GM12878 (cell line): ENCODE measurements at regions not wholly inside any gene's neighbourhood (a gene's known extent, or its start where the extent isn't known, plus 50 kb on each side); places are given as distances from the start of the nearest gene placed in this dataset.

ENCODE experiments used
- ATAC-seq: fragments of 200-7000 bp; cut with Tn5 transposase; 3 replicates; pipeline ENCODE4 v1.9.1; 2020; ENCODE audit warnings: mild to moderate bottlenecking, moderate library complexity
- BruUV-seq: library from RNA; stranded (reverse); fragments of 400-500 nt; replicated peaks from 2 replicates; lab custom pipeline; 2021; lab: Mats Ljungman, UMichigan
- CTCF ChIA-PET: fragments of 300-600 bp; sonication (Branson Sonifier 250); formaldehyde crosslinking; extraction: SDS; loops from one replicate; lab custom pipeline; 2021; ENCODE audit warnings: inconsistent platforms; lab: Yijun Ruan, JAX
- POLR2A ChIA-PET: fragments of 350-600 bp; formaldehyde crosslinking; extraction: SDS; loops from one replicate; lab custom pipeline; 2021; ENCODE audit warnings: inconsistent platforms; lab: Charles Lee
- RAD21 ChIA-PET: fragments of 300-600 bp; sonication (Branson Sonifier 250); formaldehyde crosslinking; loops from one replicate; lab custom pipeline; 2023; ENCODE audit warnings: antibody characterized with exemption; ENCODE audit not compliant: unreplicated experiment; lab: Charles Lee
- SMC1A ChIA-PET: fragments of 300-600 bp; sonication (Branson Sonifier 250); formaldehyde crosslinking; loops from one replicate; lab custom pipeline; 2023; ENCODE audit not compliant: unreplicated experiment, uncharacterized antibody; lab: Charles Lee
- DNase-seq: peaks from one replicate; pipeline ENCODE4 v3.0.0-alpha.2; 2011; ENCODE audit warnings: low read depth, low spot score
- FAIRE-seq: peaks from 3 replicates; lab custom pipeline; 2011; peaks lifted over from hg19 to GRCh38; lab: Jason Lieb, UNC
- H2AFZ ChIP-seq: 2 replicates; pipeline ENCODE4 v1.6.0; 2011; ENCODE audit warnings: low read depth, low read length, control low read depth; ENCODE audit not compliant: control insufficient read depth
- H3K27ac ChIP-seq: 2 replicates; pipeline ENCODE4 v1.5.1; 2011; ENCODE audit warnings: control low read depth; ENCODE audit not compliant: control insufficient read depth, insufficient read depth
- H3K27me3 ChIP-seq, 2 experiments: replicated peaks in 1 of 2; 2 replicates each; pipeline versions ENCODE4 v1.6.0 to v1.6.1; 2011; ENCODE audit warnings: low read length in 1 of 2; ENCODE audit not compliant: control insufficient read depth in 2 of 2, insufficient read depth in 2 of 2
- H3K36me3 ChIP-seq, 2 experiments: 2 replicates each; pipeline ENCODE4 v1.5.1; 2011; ENCODE audit warnings: low read length in 1 of 2; ENCODE audit not compliant: control insufficient read depth in 2 of 2, insufficient read depth in 2 of 2
- H3K4me1 ChIP-seq: 2 replicates; pipeline ENCODE4 v1.6.1; 2011; ENCODE audit warnings: mild to moderate bottlenecking, low read length, moderate library complexity, mixed read lengths; ENCODE audit not compliant: control insufficient read depth, insufficient read depth
- H3K4me2 ChIP-seq: 2 replicates; pipeline ENCODE4 v1.6.0; 2011; ENCODE audit warnings: control low read depth; ENCODE audit not compliant: control insufficient read depth, insufficient read depth
- H3K4me3 ChIP-seq: fragments of 200-600 bp; sonication (generic); 2 replicates; pipeline ENCODE4 v1.5.1; 2016
- H3K79me2 ChIP-seq: 2 replicates; pipeline ENCODE4 v1.6.0; 2011; ENCODE audit warnings: low read length; ENCODE audit not compliant: control insufficient read depth, insufficient read depth
- H3K9ac ChIP-seq: 2 replicates; pipeline ENCODE4 v1.8.0; 2011; ENCODE audit warnings: low read length, control low read depth, mixed read lengths; ENCODE audit not compliant: control insufficient read depth, insufficient read depth
- H3K9me3 ChIP-seq: replicated peaks from 3 replicates; pipeline ENCODE4 v1.5.1; 2011; ENCODE audit warnings: mild to moderate bottlenecking, low read length; ENCODE audit not compliant: control insufficient read depth, insufficient read depth
- H4K20me1 ChIP-seq: 2 replicates; pipeline ENCODE4 v1.6.0; 2011; ENCODE audit not compliant: control insufficient read depth, insufficient read depth
- ATF7 ChIP-seq: fragments of 450-650 bp; IDR thresholded peaks from 2 replicates; pipeline ENCODE4 v1.6.1; 2016; ENCODE audit warnings: low read depth, mild to moderate bottlenecking
- BHLHE40 ChIP-seq, 2 experiments: fragments of 450-650 bp in 1 of 2; IDR thresholded peaks; 2 replicates each; pipeline ENCODE4 v1.6.1; 2011 to 2017; ENCODE audit warnings: low read depth in 2 of 2, borderline replicate concordance in 1 of 2, improper control_type of control experiment in 1 of 2, low read length in 1 of 2, mild to moderate bottlenecking in 1 of 2
- CREM ChIP-seq: IDR thresholded peaks from 2 replicates; pipeline ENCODE4 v1.6.1; 2014; ENCODE audit warnings: antibody characterized with exemption, low read depth
- EED ChIP-seq: sonication (generic); IDR thresholded peaks from 2 replicates; pipeline ENCODE4 v1.6.1; 2016; ENCODE audit warnings: antibody characterized with exemption, low read depth
- EP300 ChIP-seq, 2 experiments: fragments of 150-350 bp in 1 of 2; IDR thresholded peaks; 2 replicates each; pipeline ENCODE4 v1.6.1; 2011 to 2012; ENCODE audit warnings: low read depth in 2 of 2, low read length in 2 of 2, borderline replicate concordance in 1 of 2, improper control_type of control experiment in 1 of 2, inconsistent platforms in 1 of 2; ENCODE audit not compliant: control insufficient read depth in 1 of 2
- ESRRA ChIP-seq: IDR thresholded peaks from 2 replicates; pipeline ENCODE4 v1.6.1; 2012; ENCODE audit warnings: mild to moderate bottlenecking, low read length, improper control_type of control experiment
- KAT2A ChIP-seq: conservative IDR thresholded peaks from 2 replicates; pipeline ENCODE4 v1.6.1; 2011; ENCODE audit warnings: low read depth, low read length; ENCODE audit not compliant: control insufficient read depth
- MTA2 ChIP-seq: fragments of 450-650 bp; IDR thresholded peaks from 2 replicates; pipeline ENCODE4 v1.6.1; 2016; ENCODE audit warnings: low read depth, mild to moderate bottlenecking, moderate library complexity
- NFYA ChIP-seq: IDR thresholded peaks from 2 replicates; pipeline ENCODE4 v1.6.1; 2011; ENCODE audit warnings: low read depth, mild to moderate bottlenecking, low read length, improper control_type of control experiment, borderline replicate concordance
- ZNF217 ChIP-seq: fragments of 450-650 bp; IDR thresholded peaks from 2 replicates; pipeline ENCODE4 v1.6.1; 2017; ENCODE audit warnings: antibody characterized with exemption, mild to moderate bottlenecking
- ZNF24 ChIP-seq: fragments of 450-650 bp; IDR thresholded peaks from 2 replicates; pipeline ENCODE4 v1.6.1; 2017; ENCODE audit warnings: antibody characterized with exemption, mild to moderate bottlenecking
- ZNF274 ChIP-seq: IDR thresholded peaks from one replicate; pipeline ENCODE4 v1.8.0; 2011; ENCODE audit not compliant: insufficient read length, insufficient read depth
- ZNF622 ChIP-seq: fragments of 450-650 bp; IDR thresholded peaks from 2 replicates; pipeline ENCODE4 v1.6.1; 2017; ENCODE audit warnings: mild to moderate bottlenecking, inconsistent platforms
- WGBS: methylation state at CpG from one replicate; pipeline ENCODE4 v1.1.6; 2016; ENCODE audit warnings: low lambda C conversion rate; ENCODE audit not compliant: insufficient replicate concordance, insufficient coverage; ENCODE audit errors: missing lambda C conversion rate; 5-methylcytosine and 5-hydroxymethylcytosine counted together
- in situ Hi-C: fragments of 300-500 bp; cut with MboI; formaldehyde crosslinking; loops from 9 replicates; pipeline ENCODE4 v1.14.3; 2018; ENCODE audit warnings: mixed read lengths
- intact Hi-C: fragments of 100-400 bp; cut with micrococcal nuclease; formaldehyde crosslinking; loops from one replicate; pipeline ENCODE4 v1.14.2; 2022; ENCODE audit not compliant: unreplicated experiment
- TF ChIP-seq, protein P1 (sequence below): IDR thresholded peaks from 2 replicates; pipeline ENCODE4 v1.6.1; 2011; ENCODE audit warnings: low read depth, low read length, improper control_type of control experiment, borderline replicate concordance
- TF ChIP-seq, protein P2 (sequence below): fragments of 450-650 bp; IDR thresholded peaks from 2 replicates; pipeline ENCODE4 v1.6.1; 2016; ENCODE audit warnings: mild to moderate bottlenecking
- TF ChIP-seq, protein P3 (sequence below): fragments of 450-650 bp; IDR thresholded peaks from 2 replicates; pipeline ENCODE4 v1.6.1; 2018; ENCODE audit warnings: borderline replicate concordance, mild to moderate bottlenecking; ENCODE audit not compliant: partially characterized antibody

DNA sequence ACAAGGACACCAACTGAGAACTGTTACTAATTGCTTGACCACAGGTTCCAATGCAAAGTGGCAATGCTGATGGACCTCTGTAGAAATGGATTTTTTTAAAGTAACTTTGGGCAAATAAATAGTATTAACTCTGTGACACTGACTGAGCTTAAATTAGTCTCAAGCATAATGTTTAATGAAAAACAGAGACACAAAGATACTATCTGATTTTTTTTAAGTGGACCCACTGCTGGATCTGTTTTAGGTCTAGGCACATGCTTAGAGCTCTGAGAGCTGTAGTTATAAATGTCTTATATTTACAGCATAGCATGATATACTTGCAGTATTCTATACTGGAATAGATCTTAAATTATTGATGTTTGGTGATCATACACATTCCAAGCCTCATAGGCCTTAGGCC, 481.6 kb upstream of the LRRC7 start (continued):
- TF ChIP-seq ESRRA (no peak), EP300 (IDR thresholded peaks at IDR 0.05; ENCODE audit: borderline replicate concordance in 1 of 2, control insufficient read depth in 1 of 2, low read depth in 2 of 2, low read length in 2 of 2) (no peak), MTA2 (no peak)
- TF ChIP-seq, protein P1, sequence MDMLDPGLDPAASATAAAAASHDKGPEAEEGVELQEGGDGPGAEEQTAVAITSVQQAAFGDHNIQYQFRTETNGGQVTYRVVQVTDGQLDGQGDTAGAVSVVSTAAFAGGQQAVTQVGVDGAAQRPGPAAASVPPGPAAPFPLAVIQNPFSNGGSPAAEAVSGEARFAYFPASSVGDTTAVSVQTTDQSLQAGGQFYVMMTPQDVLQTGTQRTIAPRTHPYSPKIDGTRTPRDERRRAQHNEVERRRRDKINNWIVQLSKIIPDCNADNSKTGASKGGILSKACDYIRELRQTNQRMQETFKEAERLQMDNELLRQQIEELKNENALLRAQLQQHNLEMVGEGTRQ, result no peak

DNA sequence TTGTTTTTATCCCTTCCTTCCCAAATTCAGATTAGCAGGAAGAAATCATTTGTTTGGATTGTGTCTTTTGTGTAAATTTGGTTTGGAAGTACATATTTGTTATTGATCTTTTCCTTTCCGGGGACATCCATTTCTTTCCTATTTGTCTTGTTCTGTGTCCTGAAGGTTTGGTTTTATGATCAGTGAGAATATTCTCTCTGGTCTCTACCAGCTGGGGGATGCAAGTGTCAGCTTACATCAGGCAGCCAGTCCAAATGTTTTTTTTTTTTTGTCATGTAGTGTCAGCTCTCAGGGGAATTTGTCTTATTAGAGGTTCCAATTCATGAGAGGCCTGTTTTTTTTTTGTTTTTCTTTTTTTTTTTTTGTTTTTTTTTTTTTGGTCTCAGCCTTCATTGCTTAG, 479.2 kb upstream of the LRRC7 start:
- FAIRE-seq, result no peak
- WGBS, result 60% methylated on average over 1 of the region's 1 CpG
- intact Hi-C loops, result no loop called here

More for the DNA sequence above, 479.2 kb upstream of the LRRC7 start:
- no peak overlapping the region for H3K4me3 ChIP-seq
- H4K20me1 ChIP-seq, result no peaks in the 10 kb centered on the region
- no peak for DNase-seq
- no peaks in the 10 kb centered on the region; the same call in 2 of the 3 replicates for H3K9me3 ChIP-seq
- no peak overlapping the region for H3K27ac ChIP-seq
- no peak overlapping the region for H2AFZ ChIP-seq
- CTCF ChIA-PET, result no interaction called here
- no peaks in the 10 kb centered on the region for H3K27me3 ChIP-seq
- BruUV-seq, result no TSS peak
- TF ChIP-seq, protein P2, sequence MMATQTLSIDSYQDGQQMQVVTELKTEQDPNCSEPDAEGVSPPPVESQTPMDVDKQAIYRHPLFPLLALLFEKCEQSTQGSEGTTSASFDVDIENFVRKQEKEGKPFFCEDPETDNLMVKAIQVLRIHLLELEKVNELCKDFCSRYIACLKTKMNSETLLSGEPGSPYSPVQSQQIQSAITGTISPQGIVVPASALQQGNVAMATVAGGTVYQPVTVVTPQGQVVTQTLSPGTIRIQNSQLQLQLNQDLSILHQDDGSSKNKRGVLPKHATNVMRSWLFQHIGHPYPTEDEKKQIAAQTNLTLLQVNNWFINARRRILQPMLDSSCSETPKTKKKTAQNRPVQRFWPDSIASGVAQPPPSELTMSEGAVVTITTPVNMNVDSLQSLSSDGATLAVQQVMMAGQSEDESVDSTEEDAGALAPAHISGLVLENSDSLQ, result no peak
- no peak for TF ChIP-seq EED
- TF ChIP-seq ZNF622, result no peak
- TF ChIP-seq ZNF274, result no peak
- no peak for TF ChIP-seq ZNF24
- TF ChIP-seq KAT2A, result no peak
- TF ChIP-seq ZNF217, result no peak
- no peak for TF ChIP-seq ATF7
- TF ChIP-seq NFYA, result no peak
- TF ChIP-seq BHLHE40 (IDR thresholded peaks at IDR 0.05; ENCODE audit: borderline replicate concordance in 1 of 2, low read depth in 2 of 2, low read length in 1 of 2), result no peak
- TF ChIP-seq CREM, result no peak
- TF ChIP-seq, protein P3, sequence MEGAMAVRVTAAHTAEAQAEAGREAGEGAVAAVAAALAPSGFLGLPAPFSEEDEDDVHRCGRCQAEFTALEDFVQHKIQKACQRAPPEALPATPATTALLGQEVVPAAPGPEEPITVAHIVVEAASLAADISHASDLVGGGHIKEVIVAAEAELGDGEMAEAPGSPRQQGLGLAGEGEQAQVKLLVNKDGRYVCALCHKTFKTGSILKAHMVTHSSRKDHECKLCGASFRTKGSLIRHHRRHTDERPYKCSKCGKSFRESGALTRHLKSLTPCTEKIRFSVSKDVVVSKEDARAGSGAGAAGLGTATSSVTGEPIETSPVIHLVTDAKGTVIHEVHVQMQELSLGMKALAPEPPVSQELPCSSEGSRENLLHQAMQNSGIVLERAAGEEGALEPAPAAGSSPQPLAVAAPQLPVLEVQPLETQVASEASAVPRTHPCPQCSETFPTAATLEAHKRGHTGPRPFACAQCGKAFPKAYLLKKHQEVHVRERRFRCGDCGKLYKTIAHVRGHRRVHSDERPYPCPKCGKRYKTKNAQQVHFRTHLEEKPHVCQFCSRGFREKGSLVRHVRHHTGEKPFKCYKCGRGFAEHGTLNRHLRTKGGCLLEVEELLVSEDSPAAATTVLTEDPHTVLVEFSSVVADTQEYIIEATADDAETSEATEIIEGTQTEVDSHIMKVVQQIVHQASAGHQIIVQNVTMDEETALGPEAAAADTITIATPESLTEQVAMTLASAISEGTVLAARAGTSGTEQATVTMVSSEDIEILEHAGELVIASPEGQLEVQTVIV, result no peak
- POLR2A ChIA-PET, result interaction anchor here (0.6 kb wide), 1 partner anchor 57 kb away, joined by 3 read pairs; no protein-coding TSS in a partner anchor
- H3K36me3 ChIP-seq, result no peaks in the 10 kb centered on the region
- no peak overlapping the region for H3K4me2 ChIP-seq
- in situ Hi-C loops, result no loop called here
- no peak for ATAC-seq
- H3K4me1 ChIP-seq, result no peaks in the 10 kb centered on the region
- RAD21 ChIA-PET, result no interaction called here
- no peaks in the 10 kb centered on the region for H3K79me2 ChIP-seq
- SMC1A ChIA-PET, result interaction anchor here (0.6 kb wide), 1 partner anchor 284 kb away, joined by 4 read pairs; no protein-coding TSS in a partner anchor
- H3K9ac ChIP-seq, result no peak overlapping the region
